Activated CD4-positive, alpha-beta T cell treated with anti-CD3 and anti-CD28 coated beads, Interleukin-2, Interleukin-6, amounts not matched to agents 100 ng/mL and 50 ng/mL, durations not matched to agents 16 hours and 8 hours (primary cell): ENCODE measurements at regions not wholly inside any gene's neighbourhood (a gene's known extent, or its start where the extent isn't known, plus 50 kb on each side); places are given as distances from the start of the nearest gene placed in this dataset.

Source experiments
- DNase-seq: peaks from one replicate; pipeline ENCODE4 v3.0.0-alpha.2; 2020

DNA sequence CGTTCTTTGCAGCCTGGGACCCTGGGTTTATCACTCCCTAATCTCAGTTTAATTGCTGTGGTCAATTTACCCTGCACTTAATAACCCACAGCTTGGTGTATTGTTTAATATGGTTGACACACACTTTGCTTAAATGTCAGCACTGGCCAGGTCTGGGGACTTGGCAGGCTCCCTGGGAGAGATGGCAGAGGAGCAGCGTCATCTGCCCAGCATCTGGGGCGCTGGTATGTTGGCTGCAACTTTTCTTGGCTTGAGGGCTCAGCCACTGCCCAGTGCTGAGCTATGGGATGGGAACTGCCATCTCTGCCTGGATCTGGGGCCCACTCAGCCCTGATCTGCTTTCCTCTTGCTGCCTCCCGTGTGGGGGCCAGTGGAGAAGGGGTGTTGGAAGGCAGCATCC, 115.7 kb upstream of the IRX3 start:
- no peak for DNase-seq

DNA sequence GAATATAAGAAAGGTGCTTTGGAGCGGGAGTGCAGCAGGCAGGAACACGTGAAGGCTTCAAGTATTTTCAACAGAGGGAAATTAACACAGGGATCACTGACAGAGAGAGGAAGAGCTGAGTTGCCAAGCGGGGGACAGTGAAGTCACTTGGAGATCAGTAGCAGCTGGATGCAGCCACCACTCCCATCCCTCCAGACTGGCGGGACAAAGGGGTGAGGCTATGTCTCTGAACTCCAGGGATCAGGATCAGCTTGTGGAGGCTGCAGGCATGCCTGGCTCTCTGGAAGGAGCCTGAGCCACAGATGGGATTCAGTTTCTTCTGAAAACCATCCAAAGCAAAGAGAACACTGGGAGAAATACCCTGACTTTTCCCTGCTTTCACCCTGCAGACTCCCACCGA, 113.7 kb upstream of the IRX3 start:
- DNase-seq, result no peak

DNA sequence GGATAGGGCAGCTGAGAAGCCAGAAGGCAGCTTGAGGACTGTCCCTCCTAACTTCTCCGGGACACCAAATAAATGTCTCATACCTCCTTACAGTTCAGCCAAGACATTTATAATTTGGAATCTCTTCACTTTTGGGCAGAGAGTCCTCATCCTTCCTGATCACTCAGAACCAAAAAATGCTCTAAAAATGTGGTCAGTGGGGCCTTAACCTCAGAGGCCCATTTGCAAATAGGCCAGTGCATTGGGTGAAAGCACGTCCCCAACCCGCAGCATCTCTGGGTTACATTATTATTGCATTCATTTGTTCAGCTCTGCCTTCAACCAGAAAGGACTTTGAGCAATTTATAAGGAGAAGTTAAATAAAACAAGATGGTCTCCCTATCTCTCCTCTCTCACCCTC, 112.4 kb upstream of the IRX3 start:
- no peak for DNase-seq

DNA sequence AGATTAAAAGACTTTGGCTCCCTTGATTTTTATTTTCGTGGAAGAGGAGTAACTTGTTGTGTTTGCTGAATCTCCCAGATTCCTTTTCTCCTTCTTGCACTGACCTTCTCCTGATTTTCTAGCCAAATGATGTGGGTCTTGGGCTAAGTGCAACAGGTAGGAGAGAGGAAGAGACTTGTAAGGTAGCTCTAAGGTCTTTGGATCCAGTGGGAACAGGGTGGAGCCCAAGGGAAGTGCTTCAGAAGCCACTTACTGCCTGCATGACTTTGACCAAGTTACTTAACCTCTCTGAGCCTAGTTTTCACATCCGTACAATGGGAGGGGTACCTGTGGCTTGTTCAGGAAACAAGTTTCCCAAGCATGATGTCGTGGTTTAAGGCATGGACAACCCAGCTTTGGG, 111.3 kb upstream of the IRX3 start:
- DNase-seq, result no peak

DNA sequence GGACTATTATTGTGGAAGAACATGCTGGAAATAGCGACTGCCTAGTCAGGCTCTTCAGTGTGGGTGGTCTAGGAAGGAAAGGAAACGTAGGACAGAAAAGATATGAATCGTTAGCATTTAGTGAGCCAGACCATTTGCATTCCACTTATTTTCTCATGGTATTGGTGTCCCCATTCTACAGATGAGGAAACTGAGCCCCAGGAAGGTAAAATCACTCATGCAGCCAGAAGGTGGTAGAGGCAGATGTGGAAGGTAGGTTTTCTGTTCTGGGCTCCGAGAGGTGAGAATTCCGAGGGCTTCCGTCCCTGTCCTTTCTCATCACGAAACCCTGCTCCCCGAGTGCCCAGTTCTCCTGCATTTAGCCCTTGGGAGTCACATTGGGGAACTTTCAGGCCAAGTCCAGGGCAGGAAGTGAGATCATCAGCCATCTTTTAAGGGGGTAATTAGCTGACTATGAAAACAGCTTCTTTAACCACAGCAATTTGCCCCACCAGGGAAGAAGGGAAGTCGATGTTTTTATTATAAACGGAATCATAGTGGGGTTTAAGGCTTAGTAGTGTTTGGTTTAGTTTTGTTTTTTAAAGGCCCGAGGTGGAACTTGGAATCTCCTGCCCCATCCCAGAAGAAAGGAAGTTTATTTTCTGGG, 110.7 kb upstream of the IRX3 start:
- DNase-seq, result no peak

DNA sequence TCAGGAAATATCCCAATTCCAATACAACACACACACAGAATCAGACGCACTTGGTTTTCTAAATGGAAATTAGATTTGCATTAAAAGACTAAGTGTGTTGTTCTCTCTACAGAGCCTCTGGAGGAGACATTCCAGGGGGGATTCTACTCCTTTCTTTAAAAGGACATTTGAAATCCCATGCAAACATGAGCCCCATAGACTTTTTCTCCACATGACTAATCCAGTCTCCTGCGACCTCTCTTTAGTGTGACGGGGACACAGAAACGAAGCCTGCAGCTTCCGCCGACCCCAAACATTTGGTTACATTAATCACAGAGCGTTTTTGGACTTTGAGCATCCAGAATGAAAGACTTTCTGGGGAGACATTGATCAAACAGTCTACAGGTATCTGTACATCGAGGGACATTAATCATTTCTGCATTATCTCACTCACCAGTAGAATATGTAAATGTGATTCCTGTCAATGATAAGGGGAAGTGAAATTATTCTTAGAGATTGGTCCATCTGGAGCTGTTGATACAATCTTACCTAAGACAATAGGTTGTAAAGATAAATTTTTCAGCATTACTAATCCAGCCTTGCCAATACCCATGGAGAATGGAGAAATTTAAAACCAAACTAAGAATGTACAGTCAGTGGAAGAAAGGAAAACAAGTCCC, 103.4 kb upstream of the IRX3 start:
- no peak for DNase-seq

DNA sequence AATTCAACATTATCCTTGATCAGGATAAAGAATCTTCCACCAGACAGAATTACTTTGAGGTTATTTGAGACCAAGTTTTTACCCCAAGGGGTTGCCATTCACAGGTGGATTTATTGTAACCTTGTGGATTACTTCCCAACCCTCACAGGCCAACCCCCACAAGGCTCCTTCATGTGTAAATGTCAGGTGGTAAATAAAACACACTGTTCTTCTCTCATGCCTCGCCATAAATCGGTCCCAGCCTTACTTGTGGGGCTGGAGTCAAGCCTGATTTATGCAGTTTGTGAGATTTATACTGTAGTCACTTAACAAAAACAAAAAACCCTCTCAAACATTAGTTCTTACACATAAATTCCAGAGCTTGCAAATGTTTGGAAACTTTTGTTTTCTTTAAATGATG, 98.6 kb upstream of the IRX3 start:
- no peak for DNase-seq

DNA sequence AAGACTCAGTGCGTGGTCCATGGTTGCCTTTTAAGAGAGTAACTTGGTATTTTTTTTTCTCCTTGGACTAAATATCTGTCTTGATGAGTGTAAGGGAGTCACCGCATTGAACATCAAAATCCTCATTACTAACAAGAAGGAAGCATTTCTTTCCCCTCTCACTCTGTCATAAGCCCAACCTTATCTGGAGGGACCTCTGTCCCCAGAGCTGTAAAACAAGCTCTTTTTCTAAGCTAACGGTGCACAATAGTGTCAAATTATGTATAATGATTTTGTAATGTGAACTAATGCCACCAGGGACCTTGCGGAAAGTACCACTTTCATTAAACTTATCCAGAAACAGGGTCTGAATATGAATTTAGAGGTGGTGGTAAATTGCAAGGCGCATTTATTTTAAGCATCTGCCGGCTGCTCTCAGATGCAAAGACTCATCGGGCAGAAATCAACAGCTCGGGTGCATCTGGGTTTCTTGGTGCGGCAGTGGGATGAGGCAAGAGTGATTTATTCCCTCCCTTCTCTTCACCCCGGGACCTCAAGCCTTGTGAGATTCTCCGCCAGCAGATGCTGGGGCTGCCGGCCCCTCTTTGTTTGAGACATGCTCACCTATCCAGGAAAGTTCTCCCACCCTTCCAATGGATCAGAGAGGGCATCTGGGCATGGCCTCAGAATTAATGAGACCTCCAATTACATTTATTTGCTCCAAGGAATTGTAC, 95.2 kb upstream of the IRX3 start:
- no peak for DNase-seq

DNA sequence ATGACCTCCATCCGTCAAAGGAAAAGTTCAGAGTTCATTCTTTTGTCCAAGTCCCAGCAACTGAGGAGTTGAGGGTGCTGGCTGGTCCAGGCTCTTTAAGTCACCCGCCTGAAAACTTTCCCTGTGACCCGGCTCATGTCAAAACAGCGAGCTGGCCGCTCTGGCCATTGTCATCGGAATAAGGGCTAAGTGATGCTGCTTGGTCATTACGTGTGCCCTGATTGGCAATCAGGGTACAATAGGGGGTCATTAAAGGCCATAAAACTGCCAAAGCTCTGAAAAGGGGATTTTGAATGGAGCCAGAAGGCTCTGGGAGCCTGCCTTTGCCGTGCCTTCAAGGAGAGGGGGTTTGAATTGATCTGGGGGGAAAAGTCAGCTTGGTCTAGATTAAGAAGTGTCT, 88.5 kb upstream of the IRX3 start:
- DNase-seq, result no peak

DNA sequence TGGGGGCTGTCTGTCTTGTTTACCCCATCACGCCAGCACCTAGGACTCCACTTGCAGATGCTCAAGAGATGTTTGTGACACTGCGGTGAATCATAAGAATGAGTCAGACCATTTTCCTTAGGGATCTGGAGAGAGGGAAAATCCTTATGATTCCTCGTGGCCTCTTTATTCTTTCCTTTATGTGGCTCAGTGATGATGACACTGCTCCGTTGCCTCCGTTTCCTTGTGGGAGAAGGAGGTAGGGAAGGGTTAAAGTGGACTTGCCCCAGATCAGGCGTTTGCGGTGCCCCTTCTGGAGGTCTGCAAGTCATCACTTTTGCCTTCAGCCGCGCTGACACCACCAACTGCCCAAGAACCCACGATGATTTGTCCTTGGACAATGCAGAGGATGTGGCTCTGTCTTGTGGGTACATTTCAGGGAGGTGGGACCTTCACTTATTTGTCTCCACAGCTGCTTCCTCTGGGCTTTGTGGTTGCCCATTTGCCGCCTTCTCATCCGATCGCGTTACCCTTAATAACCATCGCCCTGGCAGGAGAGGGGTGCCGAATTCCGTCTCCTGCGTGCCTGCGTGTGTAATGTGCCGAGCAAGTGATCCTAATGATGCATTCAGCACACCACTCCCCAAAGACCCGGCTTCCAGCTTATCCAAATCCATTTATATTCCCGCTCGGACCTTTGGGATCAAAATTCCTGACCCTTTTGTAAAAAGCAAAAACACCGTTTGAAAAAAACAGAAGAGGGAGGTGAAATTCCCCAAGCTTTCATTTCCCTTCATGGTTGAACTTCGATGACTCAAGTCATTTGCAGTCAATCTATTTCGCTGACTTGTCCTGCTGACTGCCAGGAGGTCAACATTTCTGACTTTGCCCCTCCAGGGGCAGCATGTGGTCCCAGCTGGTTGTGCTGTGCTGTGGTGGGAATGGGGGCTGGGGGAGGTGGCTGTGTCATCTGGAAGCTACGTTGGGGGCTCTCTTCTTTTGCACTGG, 87.2 kb upstream of the IRX3 start:
- DNase-seq, result peak; percentile 10

DNA sequence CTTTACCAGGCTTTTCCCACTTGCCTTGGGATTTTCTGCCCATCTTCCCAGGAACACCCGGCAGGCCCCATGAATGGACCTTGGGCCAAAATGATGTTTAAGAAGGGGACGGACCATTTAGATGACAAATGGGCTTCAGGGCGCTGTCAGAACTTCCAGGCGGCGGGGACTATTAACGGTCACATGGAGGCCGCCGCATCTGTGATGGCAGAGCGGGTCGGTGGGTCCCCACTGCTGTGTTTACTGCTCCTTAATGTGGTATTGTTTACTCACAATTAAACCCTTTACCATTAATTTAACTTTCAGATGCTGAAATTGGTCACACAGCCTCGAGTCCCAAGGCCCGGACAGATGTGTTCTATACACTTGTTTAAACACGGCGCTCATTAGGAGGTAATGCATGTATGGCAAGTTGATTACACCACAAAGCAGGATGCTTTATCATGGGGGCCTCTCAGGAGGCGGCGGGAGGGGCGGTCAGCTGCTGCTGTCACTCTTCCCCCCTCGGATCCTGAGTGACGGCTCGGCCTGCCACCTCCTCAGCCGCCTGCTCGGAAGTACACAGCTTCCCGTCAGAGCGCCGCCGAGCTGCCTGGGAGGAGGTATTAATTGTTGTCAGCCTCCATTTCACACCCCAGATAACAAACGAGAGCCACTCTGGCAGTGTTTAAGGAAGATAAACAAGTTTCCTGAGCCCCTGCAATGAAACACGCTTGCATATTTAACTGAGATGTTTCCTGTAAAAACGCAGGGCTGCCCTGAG, 83.9 kb upstream of the IRX3 start:
- no peak for DNase-seq

DNA sequence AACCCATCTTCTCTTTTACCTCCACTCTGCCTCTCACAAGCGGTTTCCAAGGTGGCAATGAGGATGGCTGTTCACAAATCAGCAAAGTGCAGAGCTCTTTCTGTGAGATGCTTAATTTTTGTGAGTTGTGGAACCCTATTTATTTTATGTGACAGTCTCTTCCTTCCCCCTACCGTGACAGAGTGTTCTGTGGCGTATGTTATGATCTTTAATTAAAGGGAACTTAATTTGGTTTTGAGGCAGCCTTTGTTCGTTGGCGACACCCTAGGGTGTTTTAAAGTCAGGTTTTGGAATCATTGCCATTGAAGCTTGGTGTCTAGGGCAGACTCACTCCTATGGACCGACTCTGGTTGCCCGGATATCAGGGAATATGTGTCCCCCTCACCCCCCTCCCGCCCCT, 83.3 kb upstream of the IRX3 start:
- no peak for DNase-seq

DNA sequence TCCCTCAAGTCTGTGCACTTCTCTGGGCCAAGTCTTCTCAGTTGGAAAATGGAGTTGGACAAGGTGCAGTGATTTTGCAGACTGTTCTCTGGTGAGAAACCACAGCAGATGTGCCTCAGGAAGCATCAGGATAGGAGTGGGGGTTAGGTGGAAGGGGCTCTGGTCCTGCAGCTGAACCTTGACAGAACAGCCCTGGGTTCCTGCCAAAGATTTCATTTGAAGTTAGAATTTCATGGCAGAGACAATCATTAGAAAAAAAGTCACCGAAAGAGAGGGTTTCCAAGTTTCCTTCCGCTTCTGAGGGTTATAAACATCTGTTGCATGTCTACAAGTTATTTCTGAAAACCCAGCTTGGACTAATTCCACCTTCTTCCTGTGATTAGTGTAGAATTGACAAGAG, 80.4 kb upstream of the IRX3 start:
- DNase-seq, result no peak

DNA sequence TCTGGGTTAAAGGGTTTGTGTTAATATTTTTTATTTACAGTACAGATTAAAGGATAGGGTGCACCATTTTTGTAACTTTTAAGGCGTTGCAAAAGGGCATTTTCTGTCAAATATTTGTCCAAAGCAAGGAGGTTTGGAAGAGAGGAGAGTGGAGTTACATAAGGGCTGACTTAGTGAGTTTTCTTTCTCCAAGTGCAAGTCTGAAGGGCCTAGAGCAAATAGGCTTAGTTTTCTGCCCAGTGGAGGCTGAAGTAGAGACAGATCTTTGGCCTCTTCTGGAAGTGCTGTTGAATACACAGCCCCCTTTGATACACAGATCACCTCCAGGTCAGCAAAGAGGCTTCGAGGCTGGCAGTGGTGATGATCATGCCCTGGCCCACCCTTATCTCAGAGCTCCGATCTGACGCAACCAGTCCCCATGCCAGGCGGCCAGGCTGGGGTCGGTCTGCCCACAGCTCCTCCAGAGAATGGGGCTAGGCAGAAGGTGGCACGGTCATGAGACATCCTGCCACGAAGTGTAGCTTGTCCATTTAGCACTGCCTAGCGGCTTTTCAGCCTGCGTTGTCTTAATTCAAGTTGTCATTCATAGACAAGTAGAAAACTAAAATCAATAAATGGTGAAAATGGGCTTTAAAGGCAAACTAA, 79.5 kb upstream of the IRX3 start:
- DNase-seq, result no peak

DNA sequence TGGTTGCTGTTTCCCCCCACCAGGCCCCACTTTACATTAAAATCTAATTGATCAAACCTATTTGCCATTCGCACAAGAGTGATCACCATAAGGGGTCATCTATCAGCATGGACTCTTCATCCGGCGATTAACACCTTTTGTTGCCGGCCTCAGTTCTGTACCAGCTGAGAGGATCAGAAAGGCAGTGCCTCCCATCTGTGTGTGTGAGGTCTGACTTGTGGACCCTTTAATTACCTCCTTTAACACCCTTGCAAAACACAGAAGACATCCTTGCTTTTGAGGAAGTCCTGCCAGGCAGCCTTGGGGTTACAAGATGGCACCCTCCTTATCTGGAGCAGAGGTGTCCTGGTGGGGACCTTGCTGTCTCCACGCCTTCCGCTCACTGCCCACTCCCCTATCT, 77.2 kb upstream of the IRX3 start:
- no peak for DNase-seq

DNA sequence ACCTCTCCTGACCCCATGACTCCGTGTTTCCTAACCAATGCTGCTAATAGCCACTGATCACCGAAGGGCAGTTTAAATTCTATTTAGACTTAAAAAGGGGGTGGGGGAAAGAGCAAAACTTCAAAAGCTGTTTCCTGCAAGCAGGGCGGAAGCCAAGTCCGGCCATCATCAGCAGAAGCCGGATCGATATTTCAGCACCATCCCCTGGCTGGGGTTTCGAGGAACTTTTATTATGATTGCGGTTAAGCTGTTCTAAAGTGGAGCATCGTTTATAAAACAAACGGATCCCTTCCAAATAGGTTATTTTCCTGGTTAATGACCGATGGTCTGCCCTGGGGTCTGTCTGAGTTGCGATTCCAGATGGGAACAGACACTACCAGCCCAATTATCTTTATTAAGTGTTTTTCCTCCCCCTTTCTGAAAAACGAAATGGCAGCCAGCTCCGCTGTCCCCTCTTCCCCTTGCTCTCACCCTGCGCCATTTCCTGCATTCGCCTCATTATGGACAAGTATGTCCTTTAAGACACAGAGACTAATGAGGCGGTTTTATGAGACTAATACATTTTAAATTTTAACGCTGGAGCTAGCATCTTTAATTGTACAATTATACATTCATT, 76.1 kb upstream of the IRX3 start:
- DNase-seq, result no peak

DNA sequence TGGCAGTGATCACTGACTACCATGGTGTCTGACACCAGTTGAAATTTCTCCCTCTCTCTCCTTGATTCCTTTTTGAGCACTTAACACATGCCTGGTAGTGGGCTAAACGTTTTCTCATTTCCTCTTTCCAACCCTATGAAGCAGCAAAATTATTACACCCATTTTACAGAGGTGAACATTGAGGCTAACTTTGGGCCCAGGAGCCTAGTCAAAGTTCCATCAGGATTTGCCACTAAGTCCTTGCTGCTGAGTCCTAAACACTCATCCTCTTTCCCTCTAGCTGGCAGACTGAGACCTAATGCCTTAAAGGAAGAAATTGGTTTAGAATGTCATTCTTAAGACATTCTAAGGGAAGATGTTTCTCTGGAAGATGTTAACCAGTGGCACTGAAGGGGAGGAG, 74.7 kb upstream of the IRX3 start:
- no peak for DNase-seq

DNA sequence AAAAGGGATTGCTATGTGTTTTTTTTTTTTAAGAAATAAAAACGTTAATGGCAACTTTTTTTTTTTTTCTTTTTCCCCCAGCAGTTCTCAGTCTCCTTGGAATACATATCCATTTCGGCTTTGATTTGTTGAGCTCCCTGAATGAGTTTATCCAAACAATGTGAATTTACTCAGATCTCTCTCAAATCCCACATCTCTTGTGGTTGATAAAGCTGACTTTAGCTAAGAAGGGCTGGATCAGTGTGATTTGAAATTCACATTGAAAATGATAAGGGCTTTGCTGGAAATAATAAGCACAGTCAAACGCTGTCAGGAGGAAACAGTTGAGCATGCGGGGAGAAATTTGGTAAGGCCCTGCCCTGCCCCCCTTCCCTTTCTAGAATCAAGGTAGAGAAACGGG, 74.1 kb upstream of the IRX3 start:
- DNase-seq, result no peak

DNA sequence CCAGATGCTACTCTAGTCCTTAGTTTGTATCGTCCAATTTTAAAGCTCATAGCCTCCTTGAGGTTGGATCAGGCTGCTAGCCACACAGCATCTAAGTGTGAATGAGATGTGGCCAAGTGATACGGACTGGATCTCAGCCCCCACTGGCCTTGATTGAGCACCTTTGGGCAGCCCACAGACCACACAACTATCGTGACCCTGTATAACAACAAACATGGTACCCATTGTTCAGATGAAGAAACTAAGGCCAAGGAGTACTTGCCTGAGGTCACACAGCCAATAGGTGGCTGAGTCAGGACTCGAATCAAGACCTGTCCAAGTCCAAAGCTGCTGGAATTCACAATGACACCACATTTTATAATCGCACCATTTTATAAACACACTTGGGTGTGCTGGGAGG, 73.0 kb upstream of the IRX3 start:
- DNase-seq, result no peak

DNA sequence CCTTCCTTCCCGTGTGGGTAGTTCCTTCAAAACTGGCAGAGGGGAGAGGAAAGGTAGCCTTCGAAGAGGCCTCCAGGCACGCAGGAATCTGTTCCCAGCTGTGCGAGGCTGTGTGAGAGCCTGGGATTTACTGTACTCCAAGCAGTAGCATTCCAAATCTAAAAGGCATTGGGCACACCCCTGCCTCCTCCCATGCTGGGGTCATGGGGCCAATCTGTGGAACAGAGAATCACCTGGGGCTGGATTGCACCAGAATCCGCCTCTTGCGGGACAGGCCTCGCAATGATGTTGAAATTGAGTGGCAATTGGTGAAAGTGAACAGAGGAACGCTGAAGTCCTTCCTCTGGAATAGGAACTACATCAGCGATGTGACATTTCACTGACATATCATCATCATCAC, 72.5 kb upstream of the IRX3 start:
- DNase-seq, result no peak

DNA sequence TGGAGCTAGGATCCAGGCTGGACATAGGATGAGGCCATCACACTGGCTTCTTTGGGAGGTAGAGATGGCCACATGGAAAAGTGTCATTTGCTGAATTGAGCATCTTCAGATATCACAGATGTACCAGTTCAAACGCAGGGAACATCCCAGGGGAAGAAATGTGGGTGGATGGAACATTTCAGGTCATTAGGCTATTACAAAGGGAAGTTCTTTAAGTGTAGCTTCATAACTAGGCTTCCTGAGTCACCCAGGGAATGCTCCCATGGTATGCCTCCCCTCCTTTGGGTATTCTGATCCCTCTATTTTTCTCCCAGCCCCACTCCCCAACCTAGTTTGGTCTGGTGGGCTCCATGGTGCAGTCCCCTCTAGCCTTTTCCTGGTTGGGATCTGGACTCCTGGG, 69.8 kb upstream of the IRX3 start:
- DNase-seq, result no peak

DNA sequence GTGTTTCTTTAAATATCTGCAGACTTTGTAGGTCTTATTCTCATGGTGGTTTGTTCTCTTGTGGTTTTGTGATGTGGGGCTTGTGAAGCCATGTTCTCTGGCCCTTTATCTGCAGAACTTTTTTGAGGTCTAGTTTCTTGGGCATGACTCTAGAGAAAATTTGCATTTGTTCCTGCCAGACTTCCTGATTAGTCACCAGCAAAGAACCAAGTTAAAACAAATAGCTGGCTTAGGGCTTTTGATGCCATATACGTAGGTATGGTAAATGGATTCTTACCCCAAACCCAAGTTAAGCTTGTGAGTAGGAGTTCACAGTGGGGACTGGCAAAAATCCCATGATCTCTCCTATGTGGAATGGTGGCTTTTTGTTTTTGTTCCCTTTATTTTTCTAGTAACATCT, 68.7 kb upstream of the IRX3 start:
- DNase-seq, result no peak
